HCT116 (cell line): ENCODE measurements at regions not wholly inside any gene's neighbourhood (a gene's known extent, or its start where the extent isn't known, plus 50 kb on each side); places are given as distances from the start of the nearest gene placed in this dataset.
"Not testable (repeated sequence)": the region's sequence is repeated elsewhere in the genome, so short reads cannot be mapped to it uniquely, and the experiment has no call there.

ENCODE experiments used
- ATAC-seq: fragments of 200-7000 bp; cut with Tn5 transposase; 2 replicates; pipeline ENCODE4 v1.9.1; 2020; ENCODE audit warnings: mild to moderate bottlenecking, moderate library complexity
- BruUV-seq: library from RNA; stranded (reverse); fragments of 400-500 nt; replicated peaks from 2 replicates; lab custom pipeline; 2021; lab: Mats Ljungman, UMichigan
- CTCF ChIA-PET: fragments of 300-600 bp; sonication (Branson Sonifier 250); formaldehyde crosslinking; loops from one replicate; lab custom pipeline; 2021; ENCODE audit warnings: antibody characterized with exemption; lab: Charles Lee
- POLR2A ChIA-PET: fragments of 300-600, 350-600 bp; sonication (Branson Sonifier 250); formaldehyde crosslinking; loops from one replicate; lab custom pipeline; 2021; ENCODE audit warnings: antibody characterized with exemption; lab: Charles Lee
- RAD21 ChIA-PET, 2 experiments: fragments of 300-600 bp; sonication (Branson Sonifier 250); formaldehyde crosslinking; loops; one replicate each; lab custom pipeline; 2023; ENCODE audit warnings: low total read pairs in 2 of 2; ENCODE audit not compliant: uncharacterized antibody in 2 of 2, unreplicated experiment in 2 of 2, low non-redundant PET in 1 of 2; lab: Charles Lee
- DNase-seq: peaks from one replicate; pipeline ENCODE4 v3.0.0-alpha.2; 2010; ENCODE audit warnings: low read depth, low spot score
- H2AFZ ChIP-seq: fragments of 200-600 bp; shearing (Covaris generic), sonication (generic); 2 replicates; pipeline ENCODE4 v1.6.1; 2017; ENCODE audit warnings: low read depth, mixed run types, mixed read lengths, antibody characterized with exemption, low read length; ENCODE audit not compliant: poor library complexity, severe bottlenecking
- H3K27ac ChIP-seq: 2 replicates; pipeline ENCODE4 v1.5.1; 2012; ENCODE audit warnings: low read depth, low read length
- H3K27me3 ChIP-seq: fragments of 200-600 bp; sonication (generic); 2 replicates; pipeline ENCODE4 v1.6.1; 2016; ENCODE audit warnings: mixed run types, low read length, mixed read lengths; ENCODE audit not compliant: insufficient read depth
- H3K36me3 ChIP-seq, 2 experiments: fragments of 200-500 bp in 1 of 2; fragments of 200-600 bp in 1 of 2; sonication (Bioruptor generic) in 1 of 2; sonication (generic) in 1 of 2; 2 replicates each; pipeline versions ENCODE4 v1.5.1 to v1.6.1; 2014 to 2016; ENCODE audit warnings: low read length in 2 of 2, inconsistent platforms in 1 of 2, mixed read lengths in 1 of 2, mixed run types in 1 of 2; ENCODE audit not compliant: insufficient read depth in 2 of 2, control insufficient read depth in 1 of 2
- H3K4me1 ChIP-seq, 2 experiments: fragments of 200-600 bp in 1 of 2; sonication (generic) in 1 of 2; 2 replicates each; pipeline versions ENCODE4 v1.5.1 to v1.6.1; 2012 to 2017; ENCODE audit warnings: low read length in 2 of 2, inconsistent platforms in 1 of 2, mild to moderate bottlenecking in 1 of 2, mixed read lengths in 1 of 2, mixed run types in 1 of 2, moderate library complexity in 1 of 2; ENCODE audit not compliant: insufficient read depth in 2 of 2, control insufficient read depth in 1 of 2
- H3K4me2 ChIP-seq: fragments of 200-600 bp; sonication (generic); 2 replicates; pipeline ENCODE4 v1.6.1; 2017; ENCODE audit warnings: mixed run types, low read length, mixed read lengths
- H3K4me3 ChIP-seq, 2 experiments: fragments of 200-600 bp in 1 of 2; sonication (generic) in 1 of 2; replicated peaks in 1 of 2; 2 replicates each; pipeline ENCODE4 v1.5.1; 2011 to 2016; ENCODE audit warnings: low read length in 2 of 2, control low read depth in 1 of 2, low read depth in 1 of 2, mild to moderate bottlenecking in 1 of 2, mixed read lengths in 1 of 2, mixed run types in 1 of 2
- H3K79me2 ChIP-seq: fragments of 200-600 bp; sonication (generic); 2 replicates; pipeline ENCODE4 v1.6.1; 2017; ENCODE audit warnings: mild to moderate bottlenecking, mixed run types, low read length, moderate library complexity, mixed read lengths; ENCODE audit not compliant: insufficient read depth
- H3K9ac ChIP-seq: fragments of 200-600 bp; sonication (generic); 2 replicates; pipeline ENCODE4 v1.6.1; 2016; ENCODE audit warnings: low read length, mixed read lengths
- H3K9me2 ChIP-seq: fragments of 200-600 bp; sonication (generic), shearing (Covaris generic); 2 replicates; pipeline ENCODE4 v1.6.1; 2017; ENCODE audit warnings: mixed run types, mild to moderate bottlenecking, moderate library complexity; ENCODE audit not compliant: insufficient read depth
- H3K9me3 ChIP-seq, 2 experiments: fragments of 200-500 bp in 1 of 2; fragments of 200-600 bp in 1 of 2; sonication (Bioruptor generic) in 1 of 2; sonication (generic) in 1 of 2; 2 replicates each; pipeline ENCODE4 v1.6.1; 2014 to 2017; ENCODE audit warnings: low read length in 2 of 2, mixed read lengths in 2 of 2, inconsistent platforms in 1 of 2, low read depth in 1 of 2, mild to moderate bottlenecking in 1 of 2, mixed run types in 1 of 2, moderate library complexity in 1 of 2; ENCODE audit not compliant: control insufficient read depth in 1 of 2, insufficient read depth in 1 of 2
- H4K20me1 ChIP-seq: fragments of 200-600 bp; sonication (generic), shearing (Covaris generic); 2 replicates; pipeline ENCODE4 v1.6.1; 2017; ENCODE audit warnings: mixed run types, mild to moderate bottlenecking, moderate library complexity; ENCODE audit not compliant: insufficient read depth
- ATF3 ChIP-seq: IDR thresholded peaks from 2 replicates; pipeline ENCODE4 v1.6.1; 2012
- CEBPB ChIP-seq: IDR thresholded peaks from 2 replicates; pipeline ENCODE4 v1.6.1; 2012; ENCODE audit warnings: low read depth
- CTCF ChIP-seq, 3 experiments: fragments of 200-600 bp in 1 of 3; sonication (generic) in 1 of 3; IDR thresholded peaks in 2 of 3; conservative IDR thresholded peaks in 1 of 3; 2 replicates each; pipeline ENCODE4 v1.5.1; 2012 to 2017; ENCODE audit warnings: low read depth in 2 of 3, low read length in 2 of 3, antibody characterized with exemption in 1 of 3, borderline replicate concordance in 1 of 3, control low read depth in 1 of 3, mild to moderate bottlenecking in 1 of 3, mixed read lengths in 1 of 3, mixed run types in 1 of 3, moderate library complexity in 1 of 3; ENCODE audit not compliant: insufficient read depth in 1 of 3
- EGR1 ChIP-seq: IDR thresholded peaks from 2 replicates; pipeline ENCODE4 v1.6.1; 2012; ENCODE audit warnings: low read depth
- EZH2phosphoT487 ChIP-seq: fragments of 200-600 bp; IDR thresholded peaks from 2 replicates; pipeline ENCODE4 v1.6.1; 2018; ENCODE audit warnings: antibody characterized with exemption, borderline replicate concordance
- FOSL1 ChIP-seq: IDR thresholded peaks from 2 replicates; pipeline ENCODE4 v1.6.1; 2012; ENCODE audit warnings: low read depth
- JUND ChIP-seq: IDR thresholded peaks from 2 replicates; pipeline ENCODE4 v1.6.1; 2012
- MAX ChIP-seq: IDR thresholded peaks from 2 replicates; pipeline ENCODE4 v1.6.1; 2012
- POLR2A ChIP-seq: IDR thresholded peaks from 2 replicates; pipeline ENCODE4 v1.7.0; 2011; ENCODE audit warnings: borderline replicate concordance; ENCODE audit not compliant: insufficient read depth, insufficient read length; ENCODE audit errors: extremely low read depth
- POLR2AphosphoS5 ChIP-seq: IDR thresholded peaks from 2 replicates; pipeline ENCODE4 v1.6.1; 2011; ENCODE audit warnings: mild to moderate bottlenecking, low read depth, low read length, moderate library complexity
- RAD21 ChIP-seq: IDR thresholded peaks from 2 replicates; pipeline ENCODE4 v1.6.1; 2012; ENCODE audit warnings: low read depth, mild to moderate bottlenecking
- SIN3A ChIP-seq: IDR thresholded peaks from 2 replicates; pipeline ENCODE4 v1.6.1; 2012; ENCODE audit warnings: low read depth
- SP1 ChIP-seq: IDR thresholded peaks from 2 replicates; pipeline ENCODE4 v1.6.1; 2012; ENCODE audit warnings: low read depth
- TCF7L2 ChIP-seq: IDR thresholded peaks from 2 replicates; pipeline ENCODE4 v1.7.0; 2011; ENCODE audit warnings: borderline replicate concordance, inconsistent platforms; ENCODE audit not compliant: insufficient read depth, insufficient read length; ENCODE audit errors: extremely low read depth
- ZFX ChIP-seq: fragments of 450-650 bp; IDR thresholded peaks from 2 replicates; pipeline ENCODE4 v1.6.1; 2017
- intact Hi-C: fragments of 100-400 bp; cut with micrococcal nuclease; formaldehyde crosslinking; loops from 2 replicates; pipeline ENCODE4 v1.10.0; 2022

- H3K4me2 ChIP-seq, result peak overlapping the region; percentile 42
- ChIA-PET CTCF (no interaction called here), RAD21 (no interaction called here)
- H3K36me3 ChIP-seq, result no peaks in the 10 kb centered on the region
- peaks cover 0 to 9% of the 10 kb centered on the region in 2 experiments; a peak in 2 of 4 replicates for H3K4me1 ChIP-seq
- H3K4me3 ChIP-seq, result no peak overlapping the region
- intact Hi-C loops, result no loop called here
- BruUV-seq, result no TSS peak
- H3K9ac ChIP-seq, result no peak overlapping the region
- H2AFZ ChIP-seq, result no peak overlapping the region
- H3K9me3 ChIP-seq, result no peaks in the 10 kb centered on the region
- no peak overlapping the region for H3K27ac ChIP-seq
- H3K27me3 ChIP-seq, result no peaks in the 10 kb centered on the region
- peak; percentile 49; the same call in 1 of the 2 replicates for TF ChIP-seq CEBPB
- no peak for TF ChIP-seq EGR1
- TF ChIP-seq, all 23 proteins: peak for 1
- no peak for ATAC-seq
- no peaks in the 10 kb centered on the region for H3K9me2 ChIP-seq
- POLR2A ChIA-PET, result no interaction called here
- no peaks in the 10 kb centered on the region for H3K79me2 ChIP-seq
- no peak for DNase-seq
- H4K20me1 ChIP-seq, result no peaks in the 10 kb centered on the region
Observed at GRCh38 chr1:221602830-221603229, 139.1 kb downstream of the DUSP10 start.

GRCh38 chr1:221604390-221604789 is 137.5 kb downstream of the DUSP10 start:
- BruUV-seq, H3K9me3 ChIP-seq, DNase-seq, H3K36me3 ChIP-seq, H3K9ac ChIP-seq, H2AFZ ChIP-seq, RAD21 ChIA-PET, CTCF ChIA-PET, H3K27me3 ChIP-seq, H3K79me2 ChIP-seq, H3K27ac ChIP-seq, H3K4me2 ChIP-seq, H3K4me1 ChIP-seq, ATAC-seq, intact Hi-C loops, H3K9me2 ChIP-seq, H3K4me3 ChIP-seq, H4K20me1 ChIP-seq, POLR2A ChIA-PET: not testable (repeated sequence)

- no peaks in the 10 kb centered on the region for H3K36me3 ChIP-seq
- H3K27ac ChIP-seq, result no peak overlapping the region
- H3K27me3 ChIP-seq, result no peaks in the 10 kb centered on the region
- BruUV-seq, result no TSS peak
- no peak overlapping the region for H2AFZ ChIP-seq
- RAD21 ChIA-PET, result no interaction called here
- intact Hi-C loops, result no loop called here
- peaks cover 0 to 9% of the 10 kb centered on the region in 2 experiments; a peak in 2 of 4 replicates for H3K4me1 ChIP-seq
- H3K9ac ChIP-seq, result no peak overlapping the region
- DNase-seq, result no peak
- no peaks in the 10 kb centered on the region for H4K20me1 ChIP-seq
- no peak overlapping the region for H3K4me3 ChIP-seq
- POLR2A ChIA-PET, result no interaction called here
- H3K79me2 ChIP-seq, result no peaks in the 10 kb centered on the region
- H3K4me2 ChIP-seq, result no peak overlapping the region
- no peaks in the 10 kb centered on the region for H3K9me3 ChIP-seq
- ATAC-seq, result no peak
- CTCF ChIA-PET, result no interaction called here
- no peaks in the 10 kb centered on the region for H3K9me2 ChIP-seq
- no peak for TF ChIP-seq MAX
- TF ChIP-seq SP1, result no peak
- no peak for TF ChIP-seq EZH2phosphoT487
- TF ChIP-seq TCF7L2, result no peak
- TF ChIP-seq POLR2AphosphoS5, result no peak
- no peak for TF ChIP-seq POLR2A
- TF ChIP-seq RAD21, result no peak
- TF ChIP-seq FOSL1, result no peak
- no peak for TF ChIP-seq JUND
- TF ChIP-seq SIN3A, result no peak
- TF ChIP-seq ZFX, result no peak
- TF ChIP-seq CTCF (IDR thresholded peaks at IDR 0.05 in 2 of 3, conservative IDR thresholded peaks at IDR 0.05 in 1 of 3; ENCODE audit: borderline replicate concordance in 1 of 3, insufficient read depth in 1 of 3, low read depth in 2 of 3, low read length in 2 of 3), result no peak
- no peak for TF ChIP-seq EGR1
- TF ChIP-seq ATF3, result no peak
Observed at GRCh38 chr1:221604948-221605347, 136.9 kb downstream of the DUSP10 start.
